IMR-90 (cell line): ENCODE measurements at regions not wholly inside any gene's neighbourhood (a gene's known extent, or its start where the extent isn't known, plus 50 kb on each side); places are given as distances from the start of the nearest gene placed in this dataset.

Source experiments
- ATAC-seq: fragments of 200-7000 bp; cut with Tn5 transposase; 2 replicates; pipeline ENCODE4 v1.9.1; 2020; ENCODE audit warnings: low read depth, mild to moderate bottlenecking, moderate library complexity
- BruUV-seq: library from RNA; stranded (reverse); fragments of 400-500 nt; replicated peaks from 2 replicates; lab custom pipeline; 2021; lab: Mats Ljungman, UMichigan
- CTCF ChIA-PET: fragments of 300-600 bp; formaldehyde crosslinking; extraction: SDS; loops from one replicate; lab custom pipeline; 2021; ENCODE audit warnings: antibody characterized with exemption; lab: Yijun Ruan, JAX
- POLR2A ChIA-PET: fragments of 300-600 bp; sonication (Branson Sonifier 250); formaldehyde crosslinking; loops from one replicate; lab custom pipeline; 2022; ENCODE audit warnings: antibody characterized with exemption; ENCODE audit not compliant: unreplicated experiment; lab: Charles Lee
- DNase-seq: peaks from one replicate; pipeline ENCODE4 v3.0.0; 2013
- H2AFZ ChIP-seq: replicated peaks from 2 replicates; pipeline ENCODE3; 2013; ENCODE audit warnings: low read length, mild to moderate bottlenecking; ENCODE audit not compliant: poor library complexity
- H2AK5ac ChIP-seq: 2 replicates; pipeline ENCODE4 v1.6.1; 2013; ENCODE audit warnings: low read depth, low read length, inconsistent platforms
- H2AK9ac ChIP-seq: replicated peaks from 2 replicates; pipeline ENCODE3; 2013; ENCODE audit warnings: mild to moderate bottlenecking, low read depth, low read length, moderate library complexity; ENCODE audit not compliant: poor library complexity
- H2BK120ac ChIP-seq: 2 replicates; pipeline ENCODE4 v1.6.1; 2013; ENCODE audit warnings: low read depth, low read length, inconsistent platforms
- H2BK15ac ChIP-seq: 3 replicates; pipeline ENCODE4 v1.6.1; 2013; ENCODE audit warnings: low read depth, low read length, inconsistent platforms
- H2BK20ac ChIP-seq: 2 replicates; pipeline ENCODE4 v1.6.1; 2013; ENCODE audit warnings: low read depth, mild to moderate bottlenecking, inconsistent platforms, low read length, moderate library complexity
- H2BK5ac ChIP-seq: 2 replicates; pipeline ENCODE4 v1.6.1; 2013; ENCODE audit warnings: mild to moderate bottlenecking, low read depth, low read length, inconsistent platforms; ENCODE audit not compliant: poor library complexity, severe bottlenecking
- H3K14ac ChIP-seq: replicated peaks from 2 replicates; pipeline ENCODE4 v1.6.1; 2013; ENCODE audit warnings: low read depth, low read length, inconsistent platforms
- H3K18ac ChIP-seq: 2 replicates; pipeline ENCODE4 v1.6.1; 2013; ENCODE audit warnings: low read depth, low read length, control low read depth
- H3K23ac ChIP-seq: 2 replicates; pipeline ENCODE4 v1.6.1; 2013; ENCODE audit warnings: low read depth, low read length, inconsistent platforms
- H3K27ac ChIP-seq: 2 replicates; pipeline ENCODE4 v1.5.1; 2013; ENCODE audit warnings: mild to moderate bottlenecking, control low read depth, low read length; ENCODE audit not compliant: insufficient read depth
- H3K27me3 ChIP-seq: 2 replicates; pipeline ENCODE4 v1.6.1; 2013; ENCODE audit warnings: low read length; ENCODE audit not compliant: control insufficient read depth, insufficient read depth
- H3K36me3 ChIP-seq: 2 replicates; pipeline ENCODE4 v1.6.1; 2013; ENCODE audit warnings: low read length, mixed read lengths; ENCODE audit not compliant: control insufficient read depth, insufficient read depth
- H3K4ac ChIP-seq: 2 replicates; pipeline ENCODE4 v1.6.1; 2013; ENCODE audit warnings: low read depth, low read length, inconsistent platforms
- H3K4me1 ChIP-seq: 2 replicates; pipeline ENCODE4 v1.6.1; 2013; ENCODE audit warnings: low read length, mixed read lengths; ENCODE audit not compliant: control insufficient read depth, insufficient read depth
- H3K4me2 ChIP-seq: 2 replicates; pipeline ENCODE4 v1.6.1; 2013; ENCODE audit warnings: low read depth, mild to moderate bottlenecking, control low read depth, low read length, moderate library complexity
- H3K4me3 ChIP-seq: 2 replicates; pipeline ENCODE4 v1.5.1; 2013; ENCODE audit warnings: low read depth, mild to moderate bottlenecking, control low read depth, low read length, moderate library complexity; ENCODE audit not compliant: insufficient read depth
- H3K56ac ChIP-seq: 2 replicates; pipeline ENCODE4 v1.6.1; 2013; ENCODE audit warnings: low read length, inconsistent platforms; ENCODE audit not compliant: insufficient read depth; ENCODE audit errors: extremely low read depth
- H3K79me1 ChIP-seq, 2 experiments: 2 replicates each; pipeline ENCODE4 v1.6.1; 2013; ENCODE audit warnings: low read length in 2 of 2, inconsistent platforms in 1 of 2, low read depth in 1 of 2
- H3K9ac ChIP-seq: 2 replicates; pipeline ENCODE4 v1.6.1; 2013; ENCODE audit warnings: low read depth, low read length, control low read depth
- H3K9me1 ChIP-seq: 2 replicates; pipeline ENCODE4 v1.6.1; 2013; ENCODE audit warnings: low read length, inconsistent platforms; ENCODE audit not compliant: insufficient read depth
- H3K9me3 ChIP-seq: 2 replicates; pipeline ENCODE4 v1.6.1; 2013; ENCODE audit warnings: low read length; ENCODE audit not compliant: control insufficient read depth, insufficient read depth
- H4K20me1 ChIP-seq: 2 replicates; pipeline ENCODE4 v1.6.1; 2013; ENCODE audit warnings: low read length, inconsistent platforms; ENCODE audit not compliant: insufficient read depth
- H4K5ac ChIP-seq: 2 replicates; pipeline ENCODE4 v1.6.1; 2013; ENCODE audit warnings: mild to moderate bottlenecking, low read depth, low read length, control low read depth
- H4K8ac ChIP-seq, 2 experiments: 2 replicates each; pipeline ENCODE4 v1.6.1; 2013; ENCODE audit warnings: low read depth in 2 of 2, low read length in 2 of 2, control low read depth in 1 of 2, inconsistent platforms in 1 of 2
- H4K91ac ChIP-seq: 2 replicates; pipeline ENCODE4 v1.6.1; 2013; ENCODE audit warnings: low read depth, low read length, inconsistent platforms; ENCODE audit not compliant: insufficient read depth
- CEBPB ChIP-seq: IDR thresholded peaks from 2 replicates; pipeline ENCODE4 v1.6.1; 2012; ENCODE audit warnings: low read depth, low read length, improper control_type of control experiment
- WGBS, 2 experiments: methylation state at CpG; one replicate each; pipeline versions ENCODE4 v1.1.5 to v1.1.7; 2013; ENCODE audit warnings: missing lambda C conversion rate in 2 of 2; ENCODE audit not compliant: insufficient read length in 1 of 2; ENCODE audit errors: extremely low coverage in 2 of 2; 5-methylcytosine and 5-hydroxymethylcytosine counted together
- dilution Hi-C: fragments of 300-500 bp; cut with HindIII; formaldehyde crosslinking; loops from one replicate; pipeline ENCODE4 v1.14.3; 2018; ENCODE audit warnings: low sequenced_read_pairs; ENCODE audit not compliant: unreplicated experiment
- in situ Hi-C: fragments of 300-500 bp; cut with MboI; formaldehyde crosslinking; loops from 3 replicates; pipeline ENCODE4 v1.14.3; 2019; ENCODE audit warnings: low sequenced_read_pairs, inconsistent platforms, mixed read lengths
- intact Hi-C: fragments of 100-400 bp; cut with micrococcal nuclease; formaldehyde crosslinking; loops from 2 replicates; pipeline ENCODE4 v1.10.0; 2022
- TF ChIP-seq, protein P1 (sequence below): fragments of 150-350 bp; IDR thresholded peaks from 2 replicates; pipeline ENCODE4 v1.6.1; 2016; ENCODE audit warnings: low read depth, mild to moderate bottlenecking, low read length, moderate library complexity, borderline replicate concordance

DNA sequence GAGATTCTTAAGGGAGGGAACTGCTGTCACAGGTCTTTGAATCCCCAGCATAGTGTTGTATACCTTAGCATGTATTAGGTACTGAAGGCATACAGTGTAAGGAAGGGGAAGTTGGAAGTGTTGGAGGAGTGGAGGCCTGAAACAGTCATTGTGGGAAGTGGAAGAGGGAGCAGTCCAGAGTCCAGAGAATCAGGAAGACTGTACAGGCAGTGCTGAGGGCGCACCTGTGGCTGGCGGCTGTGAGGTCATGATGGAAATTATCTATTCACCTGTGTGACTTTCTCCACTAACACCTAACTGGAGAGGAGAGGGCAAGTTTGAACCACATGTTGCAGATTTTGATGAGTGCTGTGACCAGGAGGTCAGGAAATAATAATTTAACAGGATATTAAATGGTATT, 119.7 kb upstream of the NIPBL start:
- Histone ChIP-seq H3K4me3 (no peak overlapping the region), H3K27me3 (peaks cover 14% of the 10 kb centered on the region), H3K9ac (no peak overlapping the region), H2BK120ac (no peak overlapping the region), H2BK20ac (no peak overlapping the region), H3K18ac (no peak overlapping the region), H4K20me1 (no peaks in the 10 kb centered on the region), H2AFZ (peak overlapping the region; percentile 14), H2BK5ac (no peak overlapping the region), H3K4ac (no peak overlapping the region), H2BK15ac (no peak overlapping the region), H3K36me3 (no peaks in the 10 kb centered on the region), H4K8ac (no peak overlapping the region), H4K5ac (no peak overlapping the region), H4K91ac (no peak overlapping the region), H2AK5ac (no peak overlapping the region), H3K14ac (no peak overlapping the region), H3K4me2 (no peak overlapping the region), H2AK9ac (no peak overlapping the region), H3K23ac (no peak overlapping the region), H3K27ac (no peak overlapping the region), H3K9me3 (no peaks in the 10 kb centered on the region), H3K56ac (no peak overlapping the region), H3K4me1 (no peaks in the 10 kb centered on the region), H3K79me1 (no peaks in the 10 kb centered on the region), H3K9me1 (no peaks in the 10 kb centered on the region)
- no TSS peak for BruUV-seq
- WGBS, 2 experiments: no CpG with 5 or more reads among the region's 2 CpGs
- POLR2A ChIA-PET: no interaction called here
- dilution Hi-C loops: no loop called here
- in situ Hi-C loops: no loop called here
- TF ChIP-seq, protein P1, sequence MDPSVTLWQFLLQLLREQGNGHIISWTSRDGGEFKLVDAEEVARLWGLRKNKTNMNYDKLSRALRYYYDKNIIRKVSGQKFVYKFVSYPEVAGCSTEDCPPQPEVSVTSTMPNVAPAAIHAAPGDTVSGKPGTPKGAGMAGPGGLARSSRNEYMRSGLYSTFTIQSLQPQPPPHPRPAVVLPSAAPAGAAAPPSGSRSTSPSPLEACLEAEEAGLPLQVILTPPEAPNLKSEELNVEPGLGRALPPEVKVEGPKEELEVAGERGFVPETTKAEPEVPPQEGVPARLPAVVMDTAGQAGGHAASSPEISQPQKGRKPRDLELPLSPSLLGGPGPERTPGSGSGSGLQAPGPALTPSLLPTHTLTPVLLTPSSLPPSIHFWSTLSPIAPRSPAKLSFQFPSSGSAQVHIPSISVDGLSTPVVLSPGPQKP: no peak
- no peak for TF ChIP-seq CEBPB
- no peak for ATAC-seq
- CTCF ChIA-PET: no interaction called here
- intact Hi-C loops: no loop called here
- no peak for DNase-seq
